ENCODE measurements at regions not wholly inside any gene's neighbourhood (a gene's known extent, or its start where the extent isn't known, plus 50 kb on each side); places are given as distances from the start of the nearest gene placed in this dataset.

DNA sequence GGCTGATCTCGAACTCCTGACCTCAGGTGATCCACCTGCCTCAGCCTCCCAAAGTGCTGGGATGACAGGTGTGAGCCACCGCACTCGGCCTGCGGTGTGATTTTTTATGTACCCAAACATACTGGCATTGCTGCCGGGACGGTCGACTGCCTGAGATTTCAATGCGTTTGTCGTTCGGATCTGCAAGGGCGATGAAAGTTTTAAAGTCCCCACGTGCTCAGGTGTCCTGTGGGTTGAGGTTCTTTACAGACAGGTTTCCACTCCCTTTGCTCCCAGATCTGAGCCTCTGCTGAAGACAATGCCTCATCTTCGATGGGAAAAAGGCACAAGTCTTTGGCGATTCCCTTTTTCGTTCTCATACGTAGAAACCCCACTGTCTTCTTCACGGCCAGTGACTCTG is 78.1 kb upstream of the SHOX start:
- DNase-seq, result no peak
- Histone ChIP-seq H2AK5ac (ENCODE audit: insufficient read length, low read length) (no peak overlapping the region), H3K23ac (ENCODE audit: insufficient read length, low read depth, low read length) (no peak overlapping the region), H3K27ac (ENCODE audit: insufficient read length, low read depth, low read length) (no peak overlapping the region), H3K9ac (ENCODE audit: extremely low read depth, insufficient read length, low read length) (no peak overlapping the region), H4K20me1 (ENCODE audit: control insufficient read depth, insufficient read depth, insufficient read length) (no peaks in the 10 kb centered on the region), H2BK5ac (ENCODE audit: insufficient read length, low read length) (no peak overlapping the region), H4K5ac (ENCODE audit: insufficient read length, low read depth, low read length) (no peak overlapping the region), H3K23me2 (ENCODE audit: insufficient read length, low read depth, low read length, poor library complexity, severe bottlenecking) (no peaks in the 10 kb centered on the region), H4K8ac (replicated peaks; ENCODE audit: insufficient read length, low read depth, low read length) (no peak overlapping the region), H3K56ac (ENCODE audit: insufficient read length, low read depth, low read length) (no peak overlapping the region), H3K4me1 (ENCODE audit: insufficient read depth, low read length) (no peaks in the 10 kb centered on the region), H2BK20ac (ENCODE audit: low read depth, low read length, poor library complexity, severe bottlenecking) (no peak overlapping the region), H3K4me2 (ENCODE audit: insufficient read depth, insufficient read length, low read length) (no peak overlapping the region), H3K79me2 (ENCODE audit: insufficient read depth, low read length) (no peaks in the 10 kb centered on the region), H3K79me1 (ENCODE audit: insufficient read depth, low read depth, low read length, poor library complexity, severe bottlenecking) (no peaks in the 10 kb centered on the region), H3K4ac (ENCODE audit: low read depth, low read length) (no peak overlapping the region), H2AFZ (ENCODE audit: low read length) (no peak overlapping the region), H2BK12ac (ENCODE audit: insufficient read length, low read depth, low read length) (no peak overlapping the region), H3K27me3 (ENCODE audit: insufficient read depth, low read length) (no peaks in the 10 kb centered on the region), H3K14ac (ENCODE audit: insufficient read depth, low read length) (no peak overlapping the region), H2BK15ac (ENCODE audit: low read depth, low read length) (no peak overlapping the region), H3K18ac (ENCODE audit: insufficient read length, low read depth, low read length) (no peak overlapping the region), H4K91ac (ENCODE audit: insufficient read length, low read depth, low read length) (no peak overlapping the region), H2BK120ac (ENCODE audit: low read depth, low read length, poor library complexity, severe bottlenecking) (no peak overlapping the region), H3K9me3 (ENCODE audit: control insufficient read depth, low read depth, low read length) (no peaks in the 10 kb centered on the region), H3T11ph (ENCODE audit: low read length) (no peak overlapping the region)
- H3K9me3 Mint-ChIP-seq, result peaks cover 6 to 16% of the 10 kb centered on the region in 2 experiments; a peak in 4 of 5 replicates
- TF ChIP-seq CTCF (conservative IDR thresholded peaks at IDR 0.05), result no peak
- WGBS (ENCODE audit: extremely low coverage, insufficient read length, low lambda C conversion rate), result no CpG with 5 or more reads among the region's 17 CpGs
- 0 out of 4 replicates have a peak, but pooled peaks cover 0 to 2% of the 10 kb centered on the region in 2 experiments for H3K4me1 Mint-ChIP-seq
- no peak overlapping the region for H3K27ac Mint-ChIP-seq
- H3K36me3 Mint-ChIP-seq (ENCODE audit: insufficient read depth in 1 of 3, low read depth in 3 of 3), result no peaks in the 10 kb centered on the region; a peak in 1 of 7 replicates
- no peak overlapping the region for H3K4me3 Mint-ChIP-seq
- H3K27me3 Mint-ChIP-seq (ENCODE audit: low read depth), result peaks cover 14% of the 10 kb centered on the region
